Left cardiac atrium (tissue), 4 donors: ENCODE measurements at regions not wholly inside any gene's neighbourhood (a gene's known extent, or its start where the extent isn't known, plus 50 kb on each side); places are given as distances from the start of the nearest gene placed in this dataset.

ENCODE experiments used
- ATAC-seq, 2 donors: fragments of 200-7000 bp; cut with Tn5 transposase; one replicate each; pipeline ENCODE4 v1.9.1; 2020; ENCODE audit warnings: mild to moderate bottlenecking in 2 of 2, moderate library complexity in 2 of 2
- DNase-seq: peaks from one replicate; pipeline ENCODE4 v3.0.0-alpha.2; 2020
- intact Hi-C, 2 donors: fragments of 100-400 bp; cut with DNase I; formaldehyde crosslinking; loops; one replicate each; pipeline versions ENCODE4 v1.14.1 to v1.15.1; 2022 to 2023
- donor health status: DM: no; HTN: yes; CAD: no.
- donor health status: DM: no; HTN: yes; CAD: no; lungs with severe emphysema.
- donor health status: DM: yes; HTN: yes; CAD: no.
- donor health status: Dilated cardiomyopathy.

DNA sequence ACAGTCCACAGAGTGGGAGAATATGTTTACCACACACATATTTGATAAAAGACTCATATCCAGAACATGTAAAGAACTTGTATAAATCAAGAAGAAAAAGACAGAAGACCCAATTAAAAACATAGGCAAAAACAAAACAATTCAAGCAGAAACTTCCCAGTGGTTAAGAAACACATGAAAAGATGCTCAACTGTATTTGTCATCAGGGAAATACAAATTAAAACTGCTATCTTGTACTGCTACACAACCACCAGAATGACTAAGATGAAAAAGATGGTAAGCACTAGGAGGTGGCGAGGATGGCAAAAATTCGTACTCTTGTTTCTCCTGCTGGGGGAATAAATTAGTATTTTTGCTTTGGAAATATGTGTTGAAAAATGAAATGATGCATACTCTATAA is 192.3 kb upstream of the C11orf87 start:
- ATAC-seq (no peak), DNase-seq (no peak)
- intact Hi-C loops = no loop called here

GRCh38 chr11:109236188-109236587 is 185.8 kb upstream of the C11orf87 start:
- DNase-seq (no peak), ATAC-seq (no peak)
- intact Hi-C loops = no loop called here

GRCh38 chr11:109236696-109237095 is 185.3 kb upstream of the C11orf87 start:
- peak in 1 of 2 donors; percentile 45 for ATAC-seq
- no peak for DNase-seq
- intact Hi-C loops = no loop called here

DNA sequence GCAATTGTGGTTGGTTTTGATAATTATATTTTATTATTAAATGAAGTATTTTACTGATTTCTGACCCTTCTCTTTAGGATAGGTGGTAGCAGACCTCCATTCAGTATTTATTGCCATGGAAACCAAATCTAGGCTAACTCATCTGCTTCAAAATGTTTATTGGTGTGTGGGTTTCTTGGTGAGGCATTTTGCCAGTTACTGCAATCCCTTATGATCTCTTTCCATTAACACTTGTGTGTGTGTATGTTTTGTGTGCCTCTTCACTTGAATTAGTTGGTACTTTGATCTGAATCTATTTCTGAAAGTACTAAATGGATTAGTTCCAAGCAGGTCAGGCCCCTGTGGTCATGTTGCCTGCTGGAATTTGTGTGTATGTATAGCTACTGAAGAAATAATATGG is 184.4 kb upstream of the C11orf87 start:
- ATAC-seq = no peak
- intact Hi-C loops = no loop called here
- DNase-seq = no peak

DNA sequence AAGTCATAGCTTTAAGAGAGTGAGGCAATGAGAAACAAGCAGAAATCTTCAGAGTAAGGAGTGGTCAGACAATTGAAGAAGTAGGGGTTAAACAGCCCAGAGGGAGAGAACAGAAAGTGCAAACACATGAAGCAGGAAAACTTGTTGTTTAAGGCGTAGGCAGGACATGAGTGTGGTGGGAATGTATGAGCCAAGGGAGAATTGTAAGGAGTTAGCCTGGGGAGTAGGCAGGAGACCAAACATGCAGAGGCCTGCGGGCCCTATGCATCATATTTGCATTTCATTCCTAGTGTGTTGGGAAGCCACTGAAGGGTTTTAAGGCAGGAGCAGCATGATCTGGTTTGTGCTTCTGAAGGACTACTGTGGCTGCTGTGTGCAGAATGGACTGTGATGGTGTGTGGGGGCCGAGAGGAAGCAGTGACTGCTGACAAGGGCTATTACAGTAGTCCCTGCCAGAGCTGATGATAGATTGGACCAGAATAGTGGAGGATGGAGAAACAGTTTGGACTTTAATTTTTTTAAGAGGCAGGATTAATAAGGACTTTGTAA is 179.9 kb upstream of the C11orf87 start:
- intact Hi-C loops = no loop called here
- no peak for ATAC-seq

DNA sequence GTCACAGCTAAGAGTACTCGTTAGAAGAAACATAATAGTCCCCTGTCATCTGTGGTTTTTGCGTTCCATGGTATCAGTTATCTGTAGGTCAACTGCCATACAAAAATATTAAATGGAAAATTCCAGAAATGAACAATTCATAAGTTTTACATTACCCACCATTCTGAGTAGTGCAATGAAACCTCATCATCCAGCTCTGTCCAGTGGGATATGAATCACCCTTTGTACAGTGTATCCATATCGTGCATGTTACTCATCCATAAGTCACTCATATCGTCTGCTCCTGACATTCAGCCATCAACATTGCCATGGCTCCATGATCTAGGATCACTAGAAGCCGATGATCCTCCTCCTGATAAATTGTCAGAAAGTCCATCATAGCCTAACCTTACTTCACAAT is 174.9 kb upstream of the C11orf87 start:
- no peak for ATAC-seq
- DNase-seq = no peak
- intact Hi-C loops = no loop called here

More for the DNA sequence above, 179.9 kb upstream of the C11orf87 start:
- no peak for DNase-seq

- DNase-seq (no peak), ATAC-seq (no peak)
- intact Hi-C loops = no loop called here
These were observed 172.4 kb upstream of the C11orf87 start for GRCh38 chr11:109249597-109249996.

DNA sequence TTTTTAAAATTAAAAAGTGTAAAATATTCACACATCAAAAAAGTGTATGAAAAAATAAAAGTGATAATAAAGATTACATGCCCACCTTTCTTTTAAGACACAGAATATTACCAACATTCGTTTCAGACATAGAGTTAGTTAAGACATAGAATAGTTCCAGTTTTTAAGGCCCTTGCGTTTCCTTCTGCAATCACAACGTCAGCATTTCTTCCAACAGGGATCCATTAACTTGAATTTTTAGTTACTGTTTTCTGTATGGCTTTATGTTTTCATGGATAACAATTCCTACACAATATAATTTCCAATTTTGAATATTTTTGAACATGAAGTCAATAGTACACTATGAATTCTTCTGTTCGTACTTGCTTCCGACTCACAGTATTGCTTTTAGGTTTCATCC is 170.8 kb upstream of the C11orf87 start:
- ATAC-seq = no peak
- intact Hi-C loops = no loop called here
- no peak for DNase-seq

GRCh38 chr11:109264128-109264527 is 157.9 kb upstream of the C11orf87 start:
- intact Hi-C loops = no loop called here
- no peak for ATAC-seq
- no peak for DNase-seq

GRCh38 chr11:109267293-109268095 is 154.5 kb upstream of the C11orf87 start:
- ATAC-seq (no peak), DNase-seq (no peak)
- intact Hi-C loops = no loop called here

DNA sequence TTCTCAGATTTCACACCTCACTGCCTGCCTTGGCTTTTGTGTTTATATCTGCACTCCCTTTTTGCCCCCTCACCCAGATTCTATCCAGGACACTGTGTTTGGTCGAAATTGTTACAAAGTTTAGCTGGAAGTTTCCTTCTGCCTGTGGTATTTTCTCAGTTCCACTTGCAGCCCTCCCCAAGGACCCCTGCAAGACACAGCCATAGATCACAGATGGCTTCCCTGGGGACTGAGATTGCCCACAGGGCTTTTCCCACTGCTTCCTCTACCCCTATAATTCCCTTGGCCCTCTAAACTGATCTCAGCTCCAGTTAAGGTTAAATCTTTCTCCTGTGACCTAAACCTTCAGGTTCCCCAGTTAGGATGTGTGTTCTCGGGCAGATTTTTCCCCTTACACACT is 146.1 kb upstream of the C11orf87 start:
- DNase-seq (no peak), ATAC-seq (no peak)
- intact Hi-C loops = no loop called here

DNA sequence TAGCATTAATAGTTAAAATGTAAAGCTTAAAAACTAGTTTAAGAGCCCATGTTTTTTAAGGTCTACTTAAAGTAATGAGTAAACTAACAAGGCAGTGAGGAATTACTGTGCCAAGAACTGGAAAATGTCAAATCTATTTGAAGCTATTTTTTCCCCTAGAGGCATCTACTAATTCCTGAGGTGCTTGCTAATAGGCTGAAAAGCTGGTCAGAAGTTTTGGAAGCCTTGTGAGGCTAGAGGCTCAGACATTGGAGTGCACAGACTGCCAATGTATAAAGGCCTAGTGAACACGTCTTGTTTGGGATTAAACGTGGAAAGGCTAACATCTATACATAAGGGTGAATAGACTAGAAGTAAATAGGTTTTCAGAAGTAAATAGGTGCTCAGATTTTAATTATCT is 136.5 kb upstream of the C11orf87 start:
- intact Hi-C loops = no loop called here
- DNase-seq (no peak), ATAC-seq (peak in 1 of 2 donors; percentile 38)

GRCh38 chr11:109291553-109291952 is 130.4 kb upstream of the C11orf87 start:
- intact Hi-C loops = no loop called here
- ATAC-seq = no peak
- no peak for DNase-seq

DNA sequence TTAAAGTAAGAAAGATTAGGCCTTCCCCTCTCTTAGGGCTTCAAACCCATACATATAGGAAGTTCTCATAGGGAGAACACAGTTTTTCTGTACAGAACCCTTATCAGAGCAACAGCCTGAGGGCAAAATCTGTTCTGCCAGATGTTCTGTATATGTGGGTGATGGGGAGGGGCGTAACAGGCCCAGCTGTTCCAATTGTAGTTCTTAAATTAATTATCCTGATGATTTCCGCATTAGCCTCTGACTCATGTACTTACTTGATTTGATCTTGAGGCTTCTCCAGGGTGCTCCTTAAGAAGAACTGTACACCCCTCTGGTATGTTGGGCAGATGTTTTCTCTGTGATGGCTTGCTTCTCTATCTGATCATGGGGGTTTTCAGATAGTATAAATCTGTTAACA is 123.1 kb upstream of the C11orf87 start:
- intact Hi-C loops = no loop called here
- no peak for ATAC-seq

GRCh38 chr11:109300211-109300610 is 121.8 kb upstream of the C11orf87 start:
- ATAC-seq (no peak), DNase-seq (no peak)
- intact Hi-C loops = no loop called here

More for the DNA sequence above, 123.1 kb upstream of the C11orf87 start:
- no peak for DNase-seq

DNA sequence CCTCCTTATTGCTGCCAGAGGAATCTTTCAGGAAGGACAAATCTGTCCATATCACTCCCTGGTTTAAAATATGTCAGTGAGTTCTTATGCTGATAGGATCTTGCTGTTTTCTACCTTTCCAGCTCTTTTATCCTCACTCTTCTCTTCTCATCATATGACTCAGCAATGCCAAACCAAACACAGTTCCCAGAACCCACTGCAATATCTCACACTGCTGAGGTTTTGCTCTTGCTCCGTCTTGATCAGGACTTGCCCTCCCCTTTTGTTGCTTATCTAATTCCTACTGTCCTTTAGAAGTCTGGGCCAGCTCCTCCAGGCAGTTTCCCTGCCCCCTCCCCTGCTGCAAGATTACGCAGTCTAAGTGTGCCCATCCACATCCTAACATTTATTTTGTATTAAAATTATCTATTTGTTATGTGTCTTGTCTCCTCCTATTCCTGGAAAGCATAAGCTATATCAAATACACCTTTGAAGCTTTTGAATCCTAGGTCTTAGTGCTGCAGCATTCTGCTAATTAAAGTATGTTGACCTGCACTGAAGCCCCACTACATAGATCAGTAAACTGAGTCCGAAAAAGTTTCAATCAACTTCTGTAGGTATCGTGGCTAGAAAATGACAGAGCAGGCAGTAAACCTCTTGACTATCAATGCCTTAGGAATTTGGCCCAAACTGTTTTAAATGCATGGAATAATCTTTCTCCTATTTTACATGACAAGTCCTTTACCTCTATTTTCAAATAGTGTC is 119.2 kb upstream of the C11orf87 start:
- intact Hi-C loops = no loop called here
- no peak for DNase-seq

DNA sequence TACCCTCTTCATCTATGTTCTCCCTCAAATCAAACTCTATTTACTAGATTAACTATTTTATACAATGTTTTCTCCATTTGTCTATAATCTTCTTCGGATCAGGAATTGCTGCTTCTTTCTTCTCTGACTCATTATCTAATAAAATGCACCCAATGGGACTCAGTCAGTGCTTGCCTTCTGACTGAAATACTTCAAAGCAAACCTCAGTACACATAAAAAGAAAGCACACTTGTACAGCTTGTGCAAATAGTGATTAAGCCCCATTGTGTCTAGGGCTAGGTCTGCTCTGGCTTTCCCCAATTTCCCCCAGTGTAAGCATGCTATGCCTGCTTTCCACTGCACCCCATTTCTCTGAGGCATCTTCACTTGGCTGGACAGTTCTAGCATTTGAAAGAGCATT is 118.6 kb upstream of the C11orf87 start:
- no peak for DNase-seq
- intact Hi-C loops = no loop called here
- no peak for ATAC-seq

More for the DNA sequence above, 119.2 kb upstream of the C11orf87 start:
- ATAC-seq = no peak

DNA sequence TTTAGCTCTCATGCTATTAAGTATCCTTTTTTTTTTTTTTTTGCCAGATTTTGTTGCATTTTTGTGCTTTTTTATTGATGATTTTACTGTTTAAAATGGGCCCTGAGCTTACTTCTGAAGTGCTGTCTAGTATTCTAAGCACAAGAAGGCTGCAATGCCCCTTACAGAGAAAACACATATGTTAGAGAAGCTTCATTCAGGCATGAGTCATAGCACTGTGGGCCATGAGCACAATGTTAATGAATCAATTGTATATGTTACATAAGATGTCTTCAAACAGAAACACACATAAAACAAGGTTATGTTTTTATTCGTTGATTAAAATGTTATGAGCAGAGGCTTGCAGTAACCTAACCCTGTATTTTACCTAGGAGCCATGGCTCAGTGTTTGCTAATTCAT is 117.8 kb upstream of the C11orf87 start:
- intact Hi-C loops = no loop called here
- DNase-seq = no peak
- ATAC-seq = no peak

DNA sequence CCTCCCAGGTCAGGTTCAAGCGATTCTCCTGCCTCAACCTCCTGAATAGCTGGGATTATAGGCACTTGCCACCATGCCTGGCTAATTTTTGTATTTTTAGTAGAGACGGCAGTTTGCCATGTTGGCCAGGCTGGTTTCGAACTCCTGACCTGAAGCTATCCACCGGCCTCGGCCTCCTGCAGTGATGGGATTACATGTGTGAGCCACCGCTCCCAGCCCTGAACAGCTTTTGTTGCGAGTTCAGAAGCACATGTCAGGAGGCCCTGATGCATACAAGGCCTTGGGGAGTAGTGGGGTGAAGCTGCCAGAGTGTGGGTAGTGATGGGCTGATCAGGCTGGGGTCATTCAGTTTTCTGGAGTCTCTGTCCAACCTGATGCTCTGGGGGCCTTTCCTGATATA is 117.0 kb upstream of the C11orf87 start:
- no peak for DNase-seq
- ATAC-seq = no peak
- intact Hi-C loops = no loop called here

GRCh38 chr11:109306322-109306721 is 115.7 kb upstream of the C11orf87 start:
- intact Hi-C loops = no loop called here
- ATAC-seq (peak in 1 of 2 donors; percentile 75), DNase-seq (no peak)
